GM12891 (cell line): ENCODE measurements at regions not wholly inside any gene's neighbourhood (a gene's known extent, or its start where the extent isn't known, plus 50 kb on each side); places are given as distances from the start of the nearest gene placed in this dataset.

Experiments
- POLR2A ChIP-seq: IDR thresholded peaks from 2 replicates; pipeline ENCODE4 v1.6.1; 2011; ENCODE audit warnings: low read depth, low read length, control low read depth
- POLR2AphosphoS5 ChIP-seq: IDR thresholded peaks from 2 replicates; pipeline ENCODE4 v1.6.1; 2011; ENCODE audit warnings: low read depth, low read length, control low read depth
- SPI1 ChIP-seq: IDR thresholded peaks from 2 replicates; pipeline ENCODE4 v1.6.1; 2011; ENCODE audit warnings: low read depth, low read length, control low read depth
- TAF1 ChIP-seq: IDR thresholded peaks from 2 replicates; pipeline ENCODE4 v1.6.1; 2011; ENCODE audit warnings: low read depth, low read length, control low read depth

DNA sequence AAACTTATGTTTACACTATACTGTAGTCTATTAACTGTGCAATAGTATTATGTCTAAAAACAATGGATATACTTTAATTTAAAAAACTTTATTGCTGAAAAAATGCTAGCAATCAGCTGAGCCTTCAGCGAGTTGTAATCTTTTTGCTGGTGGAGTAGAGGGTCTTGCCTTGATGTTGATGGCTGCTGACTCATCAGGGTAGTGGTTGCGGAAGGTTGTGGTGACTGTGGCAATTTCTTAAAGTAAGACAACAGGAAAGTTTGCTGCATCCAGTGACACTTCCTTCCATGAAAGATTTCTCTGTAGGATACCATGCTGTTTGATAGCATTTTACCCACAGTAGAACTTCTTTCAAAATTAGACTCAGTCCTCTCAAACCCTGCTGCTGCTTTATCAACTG, 234.7 kb upstream of the CSF3R start:
- TF ChIP-seq TAF1, result no peak
- no peak for TF ChIP-seq POLR2A
- no peak for TF ChIP-seq POLR2AphosphoS5
- no peak for TF ChIP-seq SPI1
